ENCODE measurements at regions not wholly inside any gene's neighbourhood (a gene's known extent, or its start where the extent isn't known, plus 50 kb on each side); places are given as distances from the start of the nearest gene placed in this dataset.

DNA sequence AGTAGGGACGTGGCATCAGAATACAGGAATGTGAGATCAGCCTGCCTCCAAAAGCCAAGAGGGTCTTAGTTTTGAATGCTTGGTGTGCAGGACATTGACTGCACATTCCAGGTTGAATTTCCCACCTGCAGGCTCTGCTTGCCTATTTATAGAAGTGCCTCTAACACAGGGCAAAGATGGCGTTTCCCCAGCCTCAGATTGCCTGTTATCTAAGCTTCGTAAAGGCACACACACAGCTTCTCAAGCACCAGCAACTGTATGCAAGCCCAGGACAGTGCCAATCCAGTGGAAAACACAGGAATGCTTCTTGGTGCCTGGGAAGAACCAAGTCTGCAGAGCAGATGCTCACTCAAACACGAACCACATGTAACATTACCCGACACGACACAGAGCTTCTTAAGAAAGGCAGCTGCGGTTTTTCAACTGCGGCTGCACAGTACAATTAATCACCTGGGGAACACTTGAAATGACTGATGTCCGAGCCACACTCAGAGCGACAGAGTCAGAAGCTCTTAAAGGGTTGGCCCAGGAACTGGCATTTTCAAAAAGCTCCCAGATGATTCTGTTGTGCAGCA lies 90.0 kb upstream of the ANKRD34C start:
- TF ChIP-seq, protein P1, sequence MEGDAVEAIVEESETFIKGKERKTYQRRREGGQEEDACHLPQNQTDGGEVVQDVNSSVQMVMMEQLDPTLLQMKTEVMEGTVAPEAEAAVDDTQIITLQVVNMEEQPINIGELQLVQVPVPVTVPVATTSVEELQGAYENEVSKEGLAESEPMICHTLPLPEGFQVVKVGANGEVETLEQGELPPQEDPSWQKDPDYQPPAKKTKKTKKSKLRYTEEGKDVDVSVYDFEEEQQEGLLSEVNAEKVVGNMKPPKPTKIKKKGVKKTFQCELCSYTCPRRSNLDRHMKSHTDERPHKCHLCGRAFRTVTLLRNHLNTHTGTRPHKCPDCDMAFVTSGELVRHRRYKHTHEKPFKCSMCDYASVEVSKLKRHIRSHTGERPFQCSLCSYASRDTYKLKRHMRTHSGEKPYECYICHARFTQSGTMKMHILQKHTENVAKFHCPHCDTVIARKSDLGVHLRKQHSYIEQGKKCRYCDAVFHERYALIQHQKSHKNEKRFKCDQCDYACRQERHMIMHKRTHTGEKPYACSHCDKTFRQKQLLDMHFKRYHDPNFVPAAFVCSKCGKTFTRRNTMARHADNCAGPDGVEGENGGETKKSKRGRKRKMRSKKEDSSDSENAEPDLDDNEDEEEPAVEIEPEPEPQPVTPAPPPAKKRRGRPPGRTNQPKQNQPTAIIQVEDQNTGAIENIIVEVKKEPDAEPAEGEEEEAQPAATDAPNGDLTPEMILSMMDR (IDR thresholded peaks at IDR 0.05) = no peak
- no peak for TF ChIP-seq ZFX (IDR thresholded peaks at IDR 0.05; ENCODE audit: borderline replicate concordance)

Measured in 22Rv1 (cell line).